ENCODE measurements at regions not wholly inside any gene's neighbourhood (a gene's known extent, or its start where the extent isn't known, plus 50 kb on each side); places are given as distances from the start of the nearest gene placed in this dataset.

DNA sequence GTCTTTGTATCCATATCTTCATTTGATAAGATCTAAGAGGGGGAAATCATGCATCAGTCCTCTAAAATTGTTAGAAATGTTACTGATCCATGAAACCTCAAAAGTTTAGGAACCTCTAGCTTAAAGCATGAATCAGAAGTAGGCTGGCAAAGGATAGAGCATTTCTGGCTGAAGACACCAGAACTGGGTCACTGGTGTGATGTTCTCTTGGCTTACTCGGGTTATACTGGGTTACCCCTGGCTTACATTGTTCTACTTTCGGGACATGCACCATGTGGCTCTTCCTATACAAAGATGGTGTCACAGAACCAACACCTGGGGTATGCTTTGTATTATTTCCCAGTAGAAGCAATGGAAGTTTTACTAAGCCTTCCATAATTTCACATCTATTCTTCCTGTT lies 83.2 kb upstream of the TNP1 start:
- TF ChIP-seq TARDBP (IDR thresholded peaks at IDR 0.05; ENCODE audit: borderline replicate concordance) = no peak
- no peak for TF ChIP-seq ZBTB33 (IDR thresholded peaks at IDR 0.05)
- TF ChIP-seq, protein P1, sequence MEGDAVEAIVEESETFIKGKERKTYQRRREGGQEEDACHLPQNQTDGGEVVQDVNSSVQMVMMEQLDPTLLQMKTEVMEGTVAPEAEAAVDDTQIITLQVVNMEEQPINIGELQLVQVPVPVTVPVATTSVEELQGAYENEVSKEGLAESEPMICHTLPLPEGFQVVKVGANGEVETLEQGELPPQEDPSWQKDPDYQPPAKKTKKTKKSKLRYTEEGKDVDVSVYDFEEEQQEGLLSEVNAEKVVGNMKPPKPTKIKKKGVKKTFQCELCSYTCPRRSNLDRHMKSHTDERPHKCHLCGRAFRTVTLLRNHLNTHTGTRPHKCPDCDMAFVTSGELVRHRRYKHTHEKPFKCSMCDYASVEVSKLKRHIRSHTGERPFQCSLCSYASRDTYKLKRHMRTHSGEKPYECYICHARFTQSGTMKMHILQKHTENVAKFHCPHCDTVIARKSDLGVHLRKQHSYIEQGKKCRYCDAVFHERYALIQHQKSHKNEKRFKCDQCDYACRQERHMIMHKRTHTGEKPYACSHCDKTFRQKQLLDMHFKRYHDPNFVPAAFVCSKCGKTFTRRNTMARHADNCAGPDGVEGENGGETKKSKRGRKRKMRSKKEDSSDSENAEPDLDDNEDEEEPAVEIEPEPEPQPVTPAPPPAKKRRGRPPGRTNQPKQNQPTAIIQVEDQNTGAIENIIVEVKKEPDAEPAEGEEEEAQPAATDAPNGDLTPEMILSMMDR (IDR thresholded peaks at IDR 0.05 in 2 of 3, conservative IDR thresholded peaks at IDR 0.05 in 1 of 3; ENCODE audit: control insufficient read depth in 2 of 3, extremely low read depth in 1 of 3, insufficient read depth in 1 of 3, low read depth in 3 of 3, low read length in 3 of 3) = no peak
- no peak for TF ChIP-seq ZNF384 (IDR thresholded peaks at IDR 0.05; ENCODE audit: borderline replicate concordance, low read depth, low read length)

Data from GM12878 (cell line).